WERI-Rb-1 (cell line): ENCODE measurements at regions not wholly inside any gene's neighbourhood (a gene's known extent, or its start where the extent isn't known, plus 50 kb on each side); places are given as distances from the start of the nearest gene placed in this dataset.

Source experiments
- DNase-seq: peaks from one replicate; pipeline ENCODE4 v3.0.0-alpha.2; 2020
- H3K27ac ChIP-seq: fragments of 250-450 bp; sonication (Bioruptor Pico); 2 replicates; pipeline ENCODE4 v1.5.1; 2020; ENCODE audit warnings: mild to moderate bottlenecking, moderate library complexity
- H3K27me3 ChIP-seq: fragments of 250-450 bp; sonication (Bioruptor Pico); 2 replicates; pipeline ENCODE4 v1.5.1; 2021; ENCODE audit warnings: mild to moderate bottlenecking, low read depth, moderate library complexity; ENCODE audit not compliant: insufficient read depth, severe bottlenecking
- H3K36me3 ChIP-seq: fragments of 250-450 bp; sonication (Bioruptor Pico); 2 replicates; pipeline ENCODE4 v1.5.1; 2020; ENCODE audit warnings: mild to moderate bottlenecking, moderate library complexity
- H3K4me3 ChIP-seq: 2 replicates; pipeline ENCODE4 v1.5.1; 2011; ENCODE audit warnings: low read depth, mild to moderate bottlenecking, control low read depth, low read length
- H3K9me3 ChIP-seq: fragments of 250-450 bp; sonication (Bioruptor Pico); 2 replicates; pipeline ENCODE4 v1.5.1; 2021; ENCODE audit warnings: mild to moderate bottlenecking, moderate library complexity; ENCODE audit not compliant: severe bottlenecking
- CTCF ChIP-seq: IDR thresholded peaks from 2 replicates; pipeline ENCODE4 v1.5.1; 2011; ENCODE audit warnings: low read depth, mild to moderate bottlenecking, control low read depth, inconsistent platforms, low read length

GRCh38 chr2:118437501-118437900 lies 349.2 kb downstream of the INSIG2 start:
- Histone ChIP-seq H3K9me3 (no peaks in the 10 kb centered on the region), H3K36me3 (no peaks in the 10 kb centered on the region), H3K27ac (no peak overlapping the region), H3K4me3 (no peak overlapping the region), H3K27me3 (peaks cover 53% of the 10 kb centered on the region)
- TF ChIP-seq CTCF, result no peak
- no peak for DNase-seq

GRCh38 chr2:118431997-118432396 lies 343.7 kb downstream of the INSIG2 start:
- Histone ChIP-seq H3K36me3 (no peaks in the 10 kb centered on the region), H3K27ac (no peak overlapping the region), H3K4me3 (no peak overlapping the region), H3K9me3 (no peaks in the 10 kb centered on the region), H3K27me3 (peaks cover 72% of the 10 kb centered on the region)
- no peak for DNase-seq
- TF ChIP-seq CTCF, result no peak

GRCh38 chr2:118431586-118431985 lies 343.3 kb downstream of the INSIG2 start:
- DNase-seq, result no peak
- H3K36me3 ChIP-seq, result no peaks in the 10 kb centered on the region
- no peaks in the 10 kb centered on the region for H3K9me3 ChIP-seq
- no peak overlapping the region for H3K4me3 ChIP-seq
- TF ChIP-seq CTCF, result no peak
- peaks cover 70% of the 10 kb centered on the region for H3K27me3 ChIP-seq
- H3K27ac ChIP-seq, result no peak overlapping the region

- Histone ChIP-seq H3K4me3 (no peak overlapping the region), H3K27ac (no peak overlapping the region), H3K36me3 (no peaks in the 10 kb centered on the region), H3K9me3 (no peaks in the 10 kb centered on the region), H3K27me3 (peaks cover 70% of the 10 kb centered on the region)
- DNase-seq, result no peak
- no peak for TF ChIP-seq CTCF
Measured at GRCh38 chr2:118431165-118431517, 342.9 kb downstream of the INSIG2 start.

- DNase-seq, result no peak
- no peak for TF ChIP-seq CTCF
- Histone ChIP-seq H3K27ac (no peak overlapping the region), H3K27me3 (peaks cover 75% of the 10 kb centered on the region), H3K9me3 (no peaks in the 10 kb centered on the region), H3K36me3 (no peaks in the 10 kb centered on the region), H3K4me3 (no peak overlapping the region)
Measured at GRCh38 chr2:118430510-118431164, 342.4 kb downstream of the INSIG2 start.

GRCh38 chr2:118425191-118425590 lies 336.9 kb downstream of the INSIG2 start:
- no peak for DNase-seq
- no peaks in the 10 kb centered on the region for H3K9me3 ChIP-seq
- no peak overlapping the region for H3K27ac ChIP-seq
- H3K27me3 ChIP-seq, result peaks cover 53% of the 10 kb centered on the region
- TF ChIP-seq CTCF, result no peak
- no peak overlapping the region for H3K4me3 ChIP-seq
- no peaks in the 10 kb centered on the region for H3K36me3 ChIP-seq
